Parathyroid adenoma (tissue), 2 donors: ENCODE measurements at regions not wholly inside any gene's neighbourhood (a gene's known extent, or its start where the extent isn't known, plus 50 kb on each side); places are given as distances from the start of the nearest gene placed in this dataset.

Experiments used
- H2AFZ ChIP-seq: fragments of 300-600 bp; sonication (generic); one replicate; pipeline ENCODE4 v1.7.0; 2017; ENCODE audit warnings: antibody characterized with exemption, mild to moderate bottlenecking
- H3K27ac ChIP-seq: fragments of 300-600 bp; sonication (generic); one replicate; pipeline ENCODE4 v1.7.0; 2017
- H3K27me3 ChIP-seq: fragments of 300-600 bp; sonication (generic); one replicate; pipeline ENCODE4 v1.7.0; 2017; ENCODE audit warnings: low read length; ENCODE audit not compliant: control insufficient read depth, insufficient read depth
- H3K36me3 ChIP-seq: fragments of 300-600 bp; sonication (generic); one replicate; pipeline ENCODE4 v1.7.0; 2017; ENCODE audit warnings: low read length; ENCODE audit not compliant: control insufficient read depth, insufficient read depth
- H3K4me1 ChIP-seq: fragments of 300-600 bp; sonication (generic); one replicate; pipeline ENCODE4 v1.7.0; 2017; ENCODE audit warnings: control low read depth
- H3K4me2 ChIP-seq: fragments of 300-600 bp; sonication (generic); one replicate; pipeline ENCODE4 v1.7.0; 2017; ENCODE audit warnings: low read length
- H3K4me3 ChIP-seq: fragments of 300-600 bp; sonication (generic); one replicate; pipeline ENCODE4 v1.7.0; 2017; ENCODE audit warnings: low read depth, low read length
- H3K79me2 ChIP-seq: fragments of 300-600 bp; sonication (generic); one replicate; pipeline ENCODE4 v1.7.0; 2017; ENCODE audit warnings: control low read depth
- H3K9ac ChIP-seq: fragments of 300-600 bp; sonication (generic); one replicate; pipeline ENCODE4 v1.7.0; 2017; ENCODE audit warnings: mild to moderate bottlenecking
- H3K9me3 ChIP-seq: fragments of 300-600 bp; sonication (generic); one replicate; pipeline ENCODE4 v1.7.0; 2017; ENCODE audit warnings: low read length; ENCODE audit not compliant: control insufficient read depth
- CTCF ChIP-seq: fragments of 300-600 bp; sonication (generic); IDR thresholded peaks from one replicate; pipeline ENCODE4 v1.7.0; 2017; ENCODE audit warnings: antibody characterized with exemption, mild to moderate bottlenecking
- donor health status: primary hyperparathyroidism.

- H3K9me3 ChIP-seq = no peaks in the 10 kb centered on the region
- no peaks in the 10 kb centered on the region for H3K27me3 ChIP-seq
- no peak overlapping the region for H3K4me3 ChIP-seq
- H2AFZ ChIP-seq = no peak overlapping the region
- no peaks in the 10 kb centered on the region for H3K79me2 ChIP-seq
- TF ChIP-seq CTCF = no peak
- no peak overlapping the region for H3K27ac ChIP-seq
- no peaks in the 10 kb centered on the region for H3K36me3 ChIP-seq
- H3K4me1 ChIP-seq = no peaks in the 10 kb centered on the region
- no peak overlapping the region for H3K9ac ChIP-seq
- no peak overlapping the region for H3K4me2 ChIP-seq
Observed at GRCh38 chr7:137097111-137097510, 228.7 kb downstream of the CHRM2 start.

- no peak overlapping the region for H3K4me2 ChIP-seq
- no peak overlapping the region for H3K9ac ChIP-seq
- no peaks in the 10 kb centered on the region for H3K4me1 ChIP-seq
- H3K79me2 ChIP-seq = no peaks in the 10 kb centered on the region
- no peaks in the 10 kb centered on the region for H3K36me3 ChIP-seq
- no peak for TF ChIP-seq CTCF
- H3K4me3 ChIP-seq = no peak overlapping the region
- no peak overlapping the region for H3K27ac ChIP-seq
- no peak overlapping the region for H2AFZ ChIP-seq
- no peaks in the 10 kb centered on the region for H3K9me3 ChIP-seq
- H3K27me3 ChIP-seq = no peaks in the 10 kb centered on the region
Observed at GRCh38 chr7:137096607-137097006, 228.2 kb downstream of the CHRM2 start.

GRCh38 chr7:137093198-137093597, 224.7 kb downstream of the CHRM2 start:
- H3K27me3 ChIP-seq = no peaks in the 10 kb centered on the region
- H2AFZ ChIP-seq = no peak overlapping the region
- no peak overlapping the region for H3K27ac ChIP-seq
- no peaks in the 10 kb centered on the region for H3K36me3 ChIP-seq
- no peak for TF ChIP-seq CTCF
- no peaks in the 10 kb centered on the region for H3K79me2 ChIP-seq
- no peak overlapping the region for H3K9ac ChIP-seq
- H3K4me2 ChIP-seq = no peak overlapping the region
- H3K4me3 ChIP-seq = no peak overlapping the region
- no peaks in the 10 kb centered on the region for H3K4me1 ChIP-seq
- no peaks in the 10 kb centered on the region for H3K9me3 ChIP-seq

GRCh38 chr7:137091396-137091795, 222.9 kb downstream of the CHRM2 start:
- H3K4me2 ChIP-seq = no peak overlapping the region
- H3K36me3 ChIP-seq = no peaks in the 10 kb centered on the region
- H3K9me3 ChIP-seq = no peaks in the 10 kb centered on the region
- no peak overlapping the region for H3K27ac ChIP-seq
- H3K4me1 ChIP-seq = no peaks in the 10 kb centered on the region
- no peak overlapping the region for H3K4me3 ChIP-seq
- no peaks in the 10 kb centered on the region for H3K79me2 ChIP-seq
- H2AFZ ChIP-seq = no peak overlapping the region
- H3K27me3 ChIP-seq = no peaks in the 10 kb centered on the region
- no peak overlapping the region for H3K9ac ChIP-seq
- no peak for TF ChIP-seq CTCF

GRCh38 chr7:137086896-137087295, 218.4 kb downstream of the CHRM2 start:
- Histone ChIP-seq H3K27ac (no peak overlapping the region), H3K4me3 (no peak overlapping the region), H3K4me1 (no peaks in the 10 kb centered on the region), H3K9me3 (no peaks in the 10 kb centered on the region), H3K36me3 (no peaks in the 10 kb centered on the region), H2AFZ (no peak overlapping the region), H3K4me2 (no peak overlapping the region), H3K79me2 (no peaks in the 10 kb centered on the region), H3K27me3 (no peaks in the 10 kb centered on the region), H3K9ac (no peak overlapping the region)
- no peak for TF ChIP-seq CTCF
